MM.1S (cell line): ENCODE measurements at regions not wholly inside any gene's neighbourhood (a gene's known extent, or its start where the extent isn't known, plus 50 kb on each side); places are given as distances from the start of the nearest gene placed in this dataset.

ENCODE experiments used
- EZH2 ChIP-seq: fragments of 300-600 bp; sonication (generic); optimal IDR thresholded peaks from 2 replicates; pipeline ENCODE3; 2017; ENCODE audit warnings: low read depth, mild to moderate bottlenecking, antibody characterized with exemption, low read length, mixed read lengths
- EZH2phosphoT487 ChIP-seq: fragments of 300-600 bp; sonication (generic); IDR thresholded peaks from 2 replicates; pipeline ENCODE4 v1.6.1; 2018; ENCODE audit warnings: antibody characterized with exemption, low read length

- TF ChIP-seq EZH2 (no peak), EZH2phosphoT487 (no peak)
Measured at GRCh38 chr11:26898799-26899198, 95.1 kb upstream of the FIBIN start.
